CMK (cell line): ENCODE measurements at regions not wholly inside any gene's neighbourhood (a gene's known extent, or its start where the extent isn't known, plus 50 kb on each side); places are given as distances from the start of the nearest gene placed in this dataset.
"Not testable (repeated sequence)": the region's sequence is repeated elsewhere in the genome, so short reads cannot be mapped to it uniquely, and the experiment has no call there.

Experiments used
- DNase-seq: peaks from one replicate; pipeline ENCODE4 v3.0.0-alpha.2; 2010; ENCODE audit warnings: low read depth

DNA sequence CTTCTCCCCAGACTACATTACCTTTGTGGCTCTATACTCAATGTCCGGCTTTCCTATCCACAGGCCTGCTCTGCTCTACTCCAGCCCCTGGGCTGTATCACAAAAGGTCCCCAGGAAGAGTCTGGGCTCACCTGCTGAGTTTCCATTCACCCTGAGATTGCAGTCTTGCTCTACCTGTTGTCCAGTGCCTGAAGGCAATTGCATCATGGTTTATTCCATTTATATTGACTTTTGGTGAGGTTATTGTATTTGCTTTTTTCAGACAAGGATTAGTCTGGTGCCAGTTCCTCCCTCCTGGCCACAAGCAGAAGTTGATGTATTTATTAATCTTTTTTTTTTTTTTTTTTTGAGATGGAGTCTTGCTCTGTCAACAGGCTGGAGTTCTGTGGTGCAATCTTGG, 273.1 kb downstream of the XPNPEP1 start:
- DNase-seq = no peak

DNA sequence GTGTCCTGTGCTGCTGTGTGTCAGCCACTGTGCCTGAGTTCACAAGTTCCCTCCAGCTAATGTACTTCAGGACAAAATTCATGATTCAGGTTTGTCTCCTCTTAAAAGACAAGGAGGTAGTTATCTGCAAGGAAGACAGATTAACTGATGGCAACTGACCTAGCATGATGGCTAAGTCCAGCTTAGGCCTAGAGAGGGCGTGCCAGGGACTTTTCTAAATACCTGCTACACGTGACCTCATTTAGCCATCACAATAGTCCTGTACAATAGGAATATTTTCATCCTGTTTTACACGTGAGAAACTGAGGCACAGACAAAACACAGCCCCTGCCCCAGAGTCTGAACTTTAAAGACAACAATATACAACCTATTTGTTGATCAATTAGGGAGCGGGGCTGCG, 275.7 kb downstream of the XPNPEP1 start:
- DNase-seq = no peak

DNA sequence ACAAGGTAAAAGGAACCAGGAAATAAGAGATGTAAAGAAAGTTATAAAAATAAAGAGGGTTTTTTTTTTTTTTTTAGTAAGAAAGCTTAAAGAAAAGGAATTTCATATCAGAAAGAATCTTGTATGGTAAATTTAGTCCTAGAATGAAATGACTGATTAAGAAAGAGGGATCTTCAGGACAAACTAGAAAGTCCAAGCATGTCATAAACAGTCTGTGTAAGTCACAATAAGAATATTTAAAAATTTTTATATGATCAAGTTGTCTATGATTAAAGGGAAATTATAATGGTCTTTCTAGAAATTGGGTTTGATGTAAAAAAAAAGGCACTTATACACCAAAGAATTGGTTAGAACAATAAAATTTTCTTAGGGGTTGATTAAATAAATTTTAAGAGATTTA, 289.5 kb downstream of the XPNPEP1 start:
- DNase-seq = no peak

DNA sequence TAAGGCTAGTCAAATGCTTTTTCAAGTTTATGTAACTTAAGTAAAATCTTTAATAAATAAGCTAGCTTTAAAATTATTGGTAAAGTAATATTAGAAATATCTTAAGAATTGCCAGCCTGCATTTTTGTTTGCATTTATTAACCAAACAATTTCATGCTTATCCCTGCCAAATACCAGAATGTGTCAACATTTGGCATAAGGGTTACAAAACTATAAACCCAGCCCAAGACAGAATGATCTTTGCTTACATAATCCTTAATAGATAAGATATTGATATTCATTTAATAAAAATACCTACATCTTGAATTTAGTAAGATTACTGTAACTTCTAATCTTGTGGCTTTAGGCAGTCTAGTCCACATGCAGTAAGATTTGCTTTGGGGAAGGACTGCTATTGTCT, 290.3 kb downstream of the XPNPEP1 start:
- DNase-seq = not testable (repeated sequence)

DNA sequence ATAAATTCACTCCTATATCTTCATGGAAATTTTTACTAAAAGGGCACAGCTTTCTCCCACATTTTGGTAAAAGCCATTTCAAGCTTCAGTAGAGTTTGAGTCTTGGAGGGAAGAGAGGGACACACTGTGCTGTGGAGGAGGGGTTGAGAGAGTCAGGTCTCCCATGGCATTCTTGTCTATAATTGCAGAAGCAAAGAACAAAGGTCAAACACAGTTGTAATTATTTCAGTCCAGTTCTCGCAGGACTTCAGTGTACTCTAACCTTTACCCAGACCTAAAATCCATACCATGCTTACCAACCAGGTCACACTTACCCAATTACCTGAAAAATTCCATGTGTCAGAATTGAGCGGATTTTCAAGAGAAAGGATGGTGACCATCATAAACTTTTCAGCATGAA, 298.4 kb downstream of the XPNPEP1 start:
- no peak for DNase-seq

DNA sequence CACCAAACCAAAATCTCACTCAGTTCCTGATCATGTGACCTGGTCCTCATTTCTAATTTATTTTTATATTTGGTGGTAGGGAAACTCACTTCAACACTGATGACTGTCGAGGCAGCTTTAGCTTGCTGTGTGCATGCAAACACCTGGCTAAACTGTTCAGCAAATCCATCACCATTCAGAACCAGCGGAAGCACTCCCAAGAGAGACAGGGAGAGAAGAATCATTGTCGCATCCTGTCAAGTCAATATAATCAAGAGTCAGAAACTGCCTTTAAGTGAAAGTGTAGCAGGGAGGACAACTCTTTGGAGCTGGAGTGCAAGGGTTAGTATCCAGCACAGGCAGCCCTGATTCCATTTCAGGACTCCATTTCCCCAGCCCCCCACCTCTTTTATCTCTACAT, 300.7 kb downstream of the XPNPEP1 start:
- no peak for DNase-seq

DNA sequence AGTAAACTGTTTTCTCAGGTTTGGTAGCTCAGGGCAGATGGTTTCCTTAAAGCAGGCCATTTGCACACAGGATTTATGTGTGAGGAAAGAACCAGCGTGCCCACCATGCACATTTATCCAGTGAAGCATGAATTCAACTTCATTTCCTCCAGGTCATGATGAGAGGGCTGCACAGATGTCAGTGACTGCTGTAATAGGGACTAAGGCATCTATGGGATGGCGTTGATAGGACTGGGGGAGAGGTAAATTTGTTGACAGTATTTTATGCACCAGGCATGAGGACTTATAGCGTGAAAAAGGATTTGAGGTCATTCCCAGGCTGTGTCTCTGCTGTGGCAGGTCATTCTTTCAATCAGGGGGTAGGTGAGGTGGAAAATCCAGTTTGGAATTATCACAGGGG, 302.9 kb downstream of the XPNPEP1 start:
- no peak for DNase-seq

DNA sequence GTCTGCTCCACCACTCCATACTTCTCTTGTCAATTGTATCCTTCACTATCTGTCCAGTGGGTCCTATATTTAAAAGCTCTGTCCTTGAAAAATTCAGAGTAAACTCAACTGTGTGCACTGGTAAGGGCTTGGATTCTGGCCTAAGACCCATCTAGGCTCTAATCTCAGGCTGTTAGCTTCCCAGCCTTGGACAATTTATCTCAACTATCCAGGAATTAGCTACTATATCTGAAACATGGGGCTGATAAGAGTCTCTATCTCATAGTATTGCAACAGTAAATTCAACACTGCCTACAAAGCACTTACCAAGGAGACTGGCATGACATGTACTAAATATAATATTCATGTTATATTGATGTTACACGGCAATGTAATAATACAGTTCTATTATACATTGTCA, 303.4 kb downstream of the XPNPEP1 start:
- no peak for DNase-seq

DNA sequence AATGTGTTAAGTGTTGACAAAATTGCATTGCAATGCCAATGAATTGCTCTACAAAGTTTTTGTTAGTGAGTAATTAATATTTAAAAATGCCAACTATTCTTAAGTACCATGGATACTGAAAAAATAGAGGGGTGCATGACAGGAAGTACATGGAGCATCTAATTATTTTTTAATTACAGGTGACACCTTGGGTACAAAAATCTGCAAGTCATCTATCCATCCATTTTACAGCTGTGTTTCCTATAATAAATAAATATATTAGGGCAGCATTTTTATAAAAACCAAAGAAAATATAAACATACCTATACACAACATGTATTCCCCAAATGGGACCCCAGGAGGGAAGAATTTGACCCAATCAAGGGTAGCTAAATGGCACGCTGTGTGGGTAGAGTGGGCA, 304.6 kb downstream of the XPNPEP1 start:
- DNase-seq = no peak

DNA sequence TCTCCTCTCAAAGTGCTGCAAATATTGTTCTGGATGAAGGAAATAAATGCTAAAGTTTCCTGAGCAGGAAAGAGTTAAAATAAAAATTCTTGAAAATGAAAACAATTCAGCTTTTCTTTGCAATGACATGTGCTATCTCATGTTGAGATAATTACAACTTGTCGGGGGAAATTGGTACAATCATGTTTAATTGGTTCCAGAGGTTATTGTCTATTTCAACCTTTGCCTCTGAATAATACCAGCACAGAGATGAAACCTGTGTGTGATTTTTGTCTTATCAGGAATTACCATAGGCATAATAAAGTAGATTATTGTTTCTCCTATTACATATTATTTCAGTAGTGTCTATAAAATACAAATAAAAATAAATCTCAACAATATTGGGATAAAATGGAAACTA, 305.0 kb downstream of the XPNPEP1 start:
- no peak for DNase-seq

DNA sequence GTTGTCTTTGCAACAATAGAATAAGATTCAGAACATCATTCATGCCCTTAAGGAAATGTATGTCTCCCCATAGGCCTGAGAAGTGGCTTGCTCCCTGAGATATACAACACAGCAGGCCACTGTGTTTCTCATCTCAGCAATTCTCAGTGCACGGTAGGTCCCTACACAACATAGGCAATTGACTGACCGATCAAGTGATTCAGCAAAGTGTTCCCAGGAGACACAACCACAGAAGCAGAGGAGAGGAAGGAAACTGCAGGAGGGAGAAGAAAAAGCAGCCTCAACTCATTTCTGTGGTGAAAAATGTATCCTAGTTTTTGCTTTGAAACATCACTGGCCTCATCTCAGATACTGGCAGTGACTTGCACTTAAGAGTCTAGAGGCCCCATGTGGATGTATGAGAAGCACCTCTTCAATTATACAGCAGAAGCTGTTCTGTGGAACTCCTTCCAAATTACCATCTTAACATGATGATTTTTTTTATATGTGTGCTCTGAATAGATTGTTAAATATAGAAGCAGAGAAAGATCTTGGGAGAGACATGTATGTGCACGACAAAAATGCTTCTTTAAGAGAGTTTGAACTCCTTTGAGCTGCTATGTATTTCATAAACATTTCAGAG, 306.8 kb downstream of the XPNPEP1 start:
- no peak for DNase-seq

DNA sequence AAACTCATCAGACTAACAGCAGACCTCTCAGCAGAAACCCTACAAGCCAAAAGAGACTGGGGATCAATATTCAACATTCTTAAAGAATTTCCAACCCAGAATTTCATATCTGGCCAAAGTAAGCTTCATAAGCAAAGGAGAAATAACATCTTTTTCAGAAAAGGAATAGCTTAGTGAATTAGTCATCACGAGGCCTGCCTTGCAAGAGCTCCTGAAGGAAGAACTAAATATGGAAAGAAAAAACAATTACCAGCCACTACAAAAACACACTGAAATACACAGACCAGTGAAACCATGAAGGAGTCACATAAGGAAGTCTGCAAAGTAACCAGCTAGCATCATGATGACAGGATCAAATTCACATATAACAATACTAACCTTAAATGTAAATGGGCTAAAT, 328.0 kb downstream of the XPNPEP1 start:
- not testable (repeated sequence) for DNase-seq

DNA sequence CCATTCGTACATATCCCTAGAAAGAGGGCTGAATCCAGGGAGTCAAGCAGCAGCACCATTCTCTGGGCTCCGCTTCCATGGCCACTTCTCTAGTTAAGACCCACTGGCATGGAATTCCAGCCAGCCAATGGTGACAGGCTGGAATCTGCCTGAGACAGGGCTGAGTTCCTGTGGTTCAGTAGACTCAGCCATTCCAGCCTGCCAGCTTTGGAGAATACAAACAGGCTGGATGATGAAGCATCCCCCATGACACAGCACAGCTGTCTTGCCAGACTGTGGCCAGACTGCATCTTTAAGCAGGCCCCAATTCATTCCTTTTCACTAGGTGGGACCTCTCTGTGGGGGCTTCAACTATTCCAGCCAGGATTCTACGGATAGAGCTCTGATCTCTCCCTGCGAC, 329.6 kb downstream of the XPNPEP1 start:
- DNase-seq = no peak

DNA sequence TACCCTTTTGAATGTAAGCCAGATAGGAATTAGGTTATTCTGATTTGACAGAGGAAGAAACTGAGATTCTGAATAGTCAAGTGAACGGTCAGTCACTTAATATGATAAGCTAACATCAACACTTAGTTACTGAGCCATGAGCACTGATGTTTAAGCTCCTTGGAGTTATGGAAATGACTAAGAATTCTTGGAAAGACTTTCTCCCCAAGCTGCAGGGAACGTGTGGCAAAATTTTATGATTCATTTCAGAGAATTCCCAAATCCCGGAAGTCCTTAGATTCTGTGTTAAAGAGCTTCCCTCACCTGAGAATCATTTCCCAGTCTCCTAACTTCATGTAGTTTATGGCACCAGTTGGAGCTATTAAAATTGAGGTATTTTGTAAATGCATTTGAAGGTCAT, 330.9 kb downstream of the XPNPEP1 start:
- DNase-seq = no peak

DNA sequence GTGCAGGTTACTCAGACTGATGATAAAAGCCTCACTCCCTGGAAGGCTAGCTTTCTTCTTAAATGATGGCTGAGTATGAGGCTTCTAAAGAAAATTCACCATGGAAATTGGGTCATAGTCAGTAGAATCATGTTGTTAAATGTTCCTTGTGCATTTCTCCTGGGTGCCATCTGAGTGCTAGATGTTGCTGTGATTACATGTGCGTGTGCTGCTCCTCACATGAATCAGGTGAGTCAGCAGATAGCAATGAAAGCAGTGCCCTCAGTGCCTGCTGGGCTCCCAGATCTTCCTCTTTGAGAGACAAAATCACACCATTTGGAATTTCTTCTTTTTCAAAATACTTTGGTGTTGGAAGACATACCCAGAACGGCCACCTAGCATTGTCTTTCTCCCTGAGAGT, 331.7 kb downstream of the XPNPEP1 start:
- DNase-seq = no peak

DNA sequence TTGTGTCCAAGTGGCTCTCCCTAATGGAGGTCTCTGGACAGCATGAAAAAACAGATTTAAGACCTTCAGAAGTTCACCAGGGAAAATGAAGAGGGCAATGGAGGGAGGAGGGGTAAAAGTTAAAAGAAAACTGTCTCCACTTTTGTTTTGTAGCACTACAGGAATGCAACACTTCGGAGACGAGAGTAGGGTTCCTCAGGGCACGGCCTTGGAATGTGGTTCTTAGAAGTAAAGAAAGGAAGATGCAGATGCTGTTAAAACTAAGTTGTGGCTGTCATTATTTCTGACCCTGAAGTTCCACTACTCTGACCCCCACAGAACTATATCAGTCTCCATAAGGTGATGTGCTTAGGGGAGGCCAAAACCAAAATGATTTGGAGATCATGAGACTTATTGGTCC, 335.1 kb downstream of the XPNPEP1 start:
- no peak for DNase-seq

DNA sequence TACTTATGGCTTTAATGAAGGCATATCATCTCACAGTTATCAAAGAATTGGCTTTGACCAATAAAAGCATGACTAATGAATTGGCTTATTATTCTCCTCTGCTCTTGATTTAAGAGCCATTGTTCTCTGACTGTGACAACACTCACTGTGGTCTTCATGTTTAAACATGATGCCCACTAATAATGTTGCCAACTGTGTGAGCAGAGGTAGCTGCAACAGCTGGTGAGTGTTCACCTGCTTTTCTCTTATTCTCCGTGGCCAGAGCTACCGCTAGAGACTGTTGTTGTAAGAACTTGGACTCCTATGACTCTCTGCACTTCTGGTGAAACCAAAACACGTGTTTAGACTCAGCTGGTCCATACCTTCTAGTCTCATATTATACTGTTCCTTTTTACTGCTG, 335.9 kb downstream of the XPNPEP1 start:
- no peak for DNase-seq

DNA sequence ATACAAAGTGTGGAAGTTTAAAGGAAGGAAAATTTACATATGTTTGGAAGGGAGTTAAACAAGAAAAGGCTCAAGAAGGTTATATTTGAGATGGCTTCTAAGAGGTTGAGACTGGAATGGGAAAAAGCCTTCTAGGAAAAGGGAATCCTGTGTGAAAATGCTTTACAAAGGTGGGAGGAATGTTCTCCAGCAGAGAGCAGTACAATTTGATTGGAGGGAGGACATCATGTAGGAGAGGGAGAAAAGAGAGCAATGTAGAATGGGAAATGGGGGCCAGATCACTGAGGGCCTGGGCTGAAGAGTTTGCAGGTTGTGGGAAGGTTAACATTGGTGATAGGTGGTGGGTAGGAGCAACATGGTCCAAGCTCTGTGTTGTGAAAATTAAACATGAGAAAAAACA, 366.9 kb downstream of the XPNPEP1 start:
- DNase-seq = no peak

DNA sequence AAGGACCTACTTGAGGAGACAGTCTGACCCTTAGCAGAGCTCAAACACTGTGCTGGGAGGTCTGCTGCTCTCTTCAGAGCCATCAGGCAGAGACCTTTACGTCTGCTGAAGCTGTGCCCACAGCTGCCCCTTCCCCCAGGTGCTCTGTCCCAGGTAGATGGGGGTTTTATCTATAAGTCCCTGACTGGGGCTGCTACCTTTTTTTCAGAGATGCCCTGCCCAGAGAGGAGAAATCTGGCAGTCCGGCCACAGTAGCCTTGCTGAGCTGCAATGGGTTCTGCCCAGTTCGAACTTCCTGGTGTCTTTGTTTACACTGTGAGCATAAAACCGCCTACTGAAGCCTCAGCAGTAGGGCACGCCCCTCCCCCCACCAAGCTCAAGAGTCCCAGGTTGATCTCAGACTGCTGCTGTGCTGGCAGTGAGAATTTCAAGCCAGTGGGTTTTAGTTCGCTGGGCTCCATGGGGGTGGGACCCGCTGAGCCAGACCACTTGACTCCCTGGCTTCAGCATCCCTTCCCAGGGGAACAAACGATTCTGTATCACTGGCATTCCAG, 381.2 kb downstream of the XPNPEP1 start:
- DNase-seq = not testable (repeated sequence)

DNA sequence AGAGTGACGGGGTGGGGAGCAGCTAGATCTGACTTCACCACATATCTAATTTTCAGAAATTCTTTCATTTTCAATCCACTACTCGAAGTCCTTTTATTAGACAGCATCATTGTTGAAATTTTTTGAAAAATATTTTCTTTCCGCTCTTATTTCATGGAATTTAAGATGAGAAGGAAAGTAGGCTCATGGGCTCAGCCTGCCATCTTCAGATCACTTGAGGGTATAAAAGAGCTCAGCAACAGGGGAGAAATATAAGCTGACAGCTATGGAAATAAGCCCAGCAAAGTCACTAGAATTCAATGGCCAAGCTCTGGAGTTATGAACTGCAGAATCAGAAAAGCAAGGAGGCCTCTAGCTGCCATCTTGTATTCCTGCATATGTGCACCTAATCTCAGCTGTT, 389.1 kb downstream of the XPNPEP1 start:
- no peak for DNase-seq

DNA sequence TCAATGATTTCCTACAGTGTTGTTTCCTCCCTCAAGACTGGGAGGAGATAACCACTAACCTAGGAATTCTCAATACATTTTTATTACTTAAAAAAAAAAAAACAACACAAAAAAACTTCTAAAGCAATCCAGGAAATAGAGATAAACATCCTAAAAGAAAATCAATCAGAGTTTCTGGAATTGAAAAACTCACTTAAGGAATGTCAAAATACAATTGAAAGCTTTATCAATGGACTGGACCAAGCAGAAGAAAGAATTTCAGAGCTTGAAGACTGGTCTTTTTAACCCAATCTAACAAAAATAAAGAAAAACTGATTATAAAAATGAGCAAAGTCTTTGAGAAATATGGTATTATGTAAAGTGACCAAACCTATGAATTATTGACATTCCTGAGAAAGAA, 394.1 kb downstream of the XPNPEP1 start:
- DNase-seq = no peak

DNA sequence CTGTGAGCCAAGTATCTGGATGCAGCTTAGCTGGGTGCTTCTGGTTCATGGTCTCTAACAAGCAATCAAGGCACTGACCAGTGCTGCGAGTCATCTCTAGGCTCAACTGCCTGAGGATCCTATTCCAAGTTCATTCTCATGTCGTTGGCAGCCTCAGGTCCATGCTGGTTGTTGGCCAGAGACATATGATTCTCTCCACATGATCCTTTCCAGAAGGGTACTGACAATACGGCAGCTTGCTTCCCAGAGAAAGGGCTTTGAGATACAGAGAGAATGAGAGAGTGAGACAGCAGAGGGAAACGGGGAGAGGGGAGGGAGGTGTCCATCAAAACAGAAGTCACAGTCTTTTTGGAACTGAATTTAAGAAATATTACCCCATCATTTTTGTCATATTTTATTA, 405.6 kb downstream of the XPNPEP1 start:
- no peak for DNase-seq

DNA sequence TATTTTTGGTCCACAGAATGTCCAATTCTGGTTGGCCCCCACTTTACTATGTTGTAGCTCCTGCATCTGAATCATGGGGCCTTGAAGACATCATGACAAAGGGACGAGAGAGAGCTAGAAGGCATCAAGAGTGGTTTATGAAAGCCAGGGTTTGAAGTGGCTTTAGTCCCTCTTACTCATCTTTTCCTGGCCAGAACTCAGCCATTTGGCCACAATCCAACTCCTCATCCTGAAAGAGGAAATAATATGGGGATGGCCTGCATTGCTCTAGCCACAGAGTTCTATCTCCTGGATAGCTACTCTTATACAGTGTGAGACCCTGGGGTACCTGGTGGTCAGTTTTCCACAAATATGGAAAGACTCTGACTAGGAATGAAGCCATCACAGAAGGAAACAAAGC, 418.9 kb downstream of the XPNPEP1 start:
- DNase-seq = no peak

DNA sequence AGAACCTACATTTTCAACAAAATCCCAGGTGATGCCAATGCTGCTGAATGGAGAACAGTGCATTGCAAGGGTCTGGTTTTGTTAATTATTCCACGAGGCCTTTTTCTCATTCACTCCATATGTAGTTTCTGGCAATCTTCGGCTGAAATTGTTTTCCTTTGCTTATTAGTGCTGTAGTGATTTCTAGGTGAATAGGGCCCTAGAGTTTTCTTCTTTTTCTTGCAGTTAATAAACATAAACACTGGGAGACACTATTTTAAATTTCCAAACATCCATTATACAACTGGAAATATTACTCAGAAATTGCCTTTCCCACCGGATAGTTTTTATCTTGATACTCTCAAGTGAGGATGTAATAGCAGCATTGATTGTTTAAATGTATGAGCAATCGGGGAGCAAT, 435.6 kb downstream of the XPNPEP1 start:
- no peak for DNase-seq

DNA sequence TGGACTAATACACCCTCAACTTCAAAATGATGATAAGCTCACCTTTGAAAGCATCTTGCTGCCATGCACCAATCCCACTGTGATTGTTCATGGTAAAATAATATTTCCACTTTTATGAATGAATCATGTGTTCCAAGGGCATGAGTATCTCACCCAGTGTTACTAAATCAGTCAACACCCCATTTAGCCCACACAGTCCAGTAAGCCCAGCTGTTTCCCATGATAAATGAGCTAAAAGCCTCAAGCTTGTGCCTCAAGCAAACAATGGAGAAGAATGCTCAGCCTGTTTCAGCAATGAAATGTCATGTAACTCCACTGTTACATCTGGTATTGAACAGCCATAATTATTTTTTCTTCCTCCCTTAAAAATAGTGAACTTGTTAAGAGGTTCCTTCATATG, 442.5 kb downstream of the XPNPEP1 start:
- no peak for DNase-seq
